SU-DHL-6 (cell line): ENCODE measurements at regions not wholly inside any gene's neighbourhood (a gene's known extent, or its start where the extent isn't known, plus 50 kb on each side); places are given as distances from the start of the nearest gene placed in this dataset.

Experiments
- CTCF ChIP-seq: fragments of 200-600 bp; sonication (generic); IDR thresholded peaks from one replicate; pipeline ENCODE4 v1.5.1; 2017; ENCODE audit warnings: antibody characterized with exemption, mild to moderate bottlenecking, low read length, moderate library complexity; ENCODE audit not compliant: insufficient read depth, poor library complexity, severe bottlenecking
- EZH2phosphoT487 ChIP-seq: fragments of 200-600 bp; sonication (generic), shearing (Covaris generic); conservative IDR thresholded peaks from 2 replicates; pipeline ENCODE4 v1.6.1; 2018; ENCODE audit warnings: mild to moderate bottlenecking, antibody characterized with exemption, low read length, moderate library complexity, mixed read lengths

- TF ChIP-seq CTCF: no peak
- no peak for TF ChIP-seq EZH2phosphoT487
Observed at GRCh38 chr2:234808907-234809306, 142.9 kb upstream of the SH3BP4 start.
